Karpas-422 (cell line): ENCODE measurements at regions not wholly inside any gene's neighbourhood (a gene's known extent, or its start where the extent isn't known, plus 50 kb on each side); places are given as distances from the start of the nearest gene placed in this dataset.

Experiments used
- DNase-seq: peaks from one replicate; pipeline ENCODE4 v3.0.0-alpha.2; 2015
- H2AFZ ChIP-seq: fragments of 200-600 bp; sonication (generic); 2 replicates; pipeline ENCODE4 v1.6.1; 2014; ENCODE audit warnings: antibody characterized with exemption, low read length, mixed read lengths
- H3K27ac ChIP-seq: fragments of 200-600 bp; sonication (generic); 2 replicates; pipeline ENCODE4 v1.5.1; 2014; ENCODE audit warnings: mild to moderate bottlenecking, low read length, moderate library complexity
- H3K27me3 ChIP-seq: fragments of 200-600 bp; sonication (generic); 2 replicates; pipeline ENCODE4 v1.6.1; 2014; ENCODE audit warnings: low read length, mixed read lengths
- H3K36me3 ChIP-seq: fragments of 200-600 bp; sonication (generic); 2 replicates; pipeline ENCODE4 v1.6.1; 2014; ENCODE audit warnings: low read length, mixed read lengths; ENCODE audit not compliant: insufficient read depth
- H3K4me1 ChIP-seq: fragments of 200-600 bp; sonication (generic); 2 replicates; pipeline ENCODE4 v1.6.1; 2014; ENCODE audit warnings: mild to moderate bottlenecking, low read length, mixed read lengths
- H3K4me2 ChIP-seq: fragments of 200-600 bp; sonication (generic); 2 replicates; pipeline ENCODE4 v1.6.1; 2014; ENCODE audit warnings: low read length, low read depth, mild to moderate bottlenecking; ENCODE audit not compliant: poor library complexity, severe bottlenecking
- H3K4me3 ChIP-seq: fragments of 200-600 bp; sonication (generic); 2 replicates; pipeline ENCODE4 v1.5.1; 2014; ENCODE audit warnings: mild to moderate bottlenecking, antibody characterized with exemption, low read length, mixed read lengths
- H3K79me2 ChIP-seq: fragments of 200-600 bp; sonication (generic); 2 replicates; pipeline ENCODE4 v1.6.1; 2014; ENCODE audit warnings: mild to moderate bottlenecking, low read length, mixed read lengths
- H3K9ac ChIP-seq: fragments of 200-600 bp; sonication (generic); 2 replicates; pipeline ENCODE4 v1.6.0; 2014; ENCODE audit warnings: low read length
- H3K9me2 ChIP-seq: fragments of 200-600 bp; sonication (generic), shearing (Covaris generic); replicated peaks from 2 replicates; pipeline ENCODE4 v1.6.0; 2014; ENCODE audit warnings: mild to moderate bottlenecking, low read length, moderate library complexity; ENCODE audit not compliant: insufficient read depth
- H3K9me3 ChIP-seq: fragments of 300-700, 200-600 bp; sonication (generic); 2 replicates; pipeline ENCODE4 v1.6.1; 2014; ENCODE audit warnings: low read length, mixed read lengths
- H4K20me1 ChIP-seq: fragments of 200-600 bp; sonication (generic); 2 replicates; pipeline ENCODE4 v1.6.1; 2014; ENCODE audit warnings: mild to moderate bottlenecking, antibody characterized with exemption, low read length, low read depth; ENCODE audit not compliant: insufficient read depth

DNA sequence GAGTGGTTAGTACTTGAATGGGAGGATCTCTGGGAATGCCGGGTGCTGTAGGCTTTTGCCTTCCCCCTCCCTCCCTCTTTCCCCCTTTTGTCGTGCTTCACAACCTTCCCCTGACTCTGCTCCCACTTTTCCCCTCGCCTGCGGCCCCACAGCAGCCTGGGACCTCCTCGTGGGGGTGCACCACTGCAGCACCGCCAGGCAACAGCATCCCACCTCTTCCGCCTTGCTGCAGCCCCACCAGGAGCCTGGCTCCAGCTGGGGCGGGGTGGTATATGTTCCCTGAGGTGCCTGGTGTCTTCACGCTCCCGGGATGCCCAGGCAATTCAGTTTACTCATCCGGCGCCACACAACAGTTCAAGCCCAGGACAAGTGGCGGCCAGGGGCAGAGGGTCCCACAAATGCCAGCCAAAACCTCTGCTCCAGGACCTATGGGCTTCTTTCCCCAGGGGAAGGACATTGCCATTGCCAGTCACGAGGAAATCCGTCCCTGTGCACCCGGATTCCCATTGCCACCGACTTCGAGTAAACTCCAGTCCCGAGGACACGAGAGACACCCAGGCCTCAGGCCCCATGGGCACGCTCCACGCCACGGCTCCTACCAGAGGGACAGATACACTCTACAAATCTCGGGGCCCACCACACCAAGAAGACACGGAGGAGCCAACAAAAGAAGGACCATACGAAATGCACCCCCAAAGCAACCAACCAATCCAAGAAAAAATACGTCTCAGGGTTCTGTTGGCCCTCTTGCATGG lies 181.7 kb downstream of the ALG10 start:
- H3K4me3 ChIP-seq = no peak overlapping the region
- H3K9me3 ChIP-seq = no peaks in the 10 kb centered on the region; the same call in 1 of the 2 replicates
- H3K36me3 ChIP-seq = no peaks in the 10 kb centered on the region
- no peak overlapping the region for H3K27ac ChIP-seq
- H3K27me3 ChIP-seq = no peaks in the 10 kb centered on the region
- no peaks in the 10 kb centered on the region for H3K79me2 ChIP-seq
- no peak overlapping the region for H2AFZ ChIP-seq
- no peak for DNase-seq
- no peak overlapping the region for H3K9ac ChIP-seq
- H3K4me2 ChIP-seq = no peak overlapping the region
- H3K9me2 ChIP-seq = no peaks in the 10 kb centered on the region
- H3K4me1 ChIP-seq = no peaks in the 10 kb centered on the region
- no peaks in the 10 kb centered on the region for H4K20me1 ChIP-seq

DNA sequence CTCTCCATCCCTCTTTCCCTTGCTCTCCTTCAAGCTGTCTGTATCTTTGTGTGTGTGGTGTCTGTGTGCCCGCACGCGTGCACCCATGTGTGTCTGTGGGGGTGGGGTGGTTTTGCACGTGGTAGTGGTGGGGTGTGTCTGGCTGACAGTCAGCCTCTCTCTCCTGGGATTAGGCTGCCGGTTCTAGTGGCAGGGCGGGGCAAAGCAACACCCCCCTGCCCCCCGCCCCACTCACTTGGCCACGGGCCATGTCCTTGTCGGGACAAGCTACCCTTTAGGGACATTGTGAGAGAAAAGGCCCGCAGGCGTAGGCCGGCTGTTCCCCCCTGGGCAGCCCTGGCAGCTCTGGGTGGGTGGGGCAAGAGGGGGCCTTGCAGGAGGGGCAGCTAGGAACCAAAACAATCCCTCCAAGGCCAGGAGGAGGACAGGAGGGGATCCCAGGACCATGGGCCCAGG lies 182.6 kb downstream of the ALG10 start:
- no peaks in the 10 kb centered on the region for H3K9me2 ChIP-seq
- no peaks in the 10 kb centered on the region for H3K79me2 ChIP-seq
- H3K36me3 ChIP-seq = no peaks in the 10 kb centered on the region
- no peak overlapping the region for H2AFZ ChIP-seq
- H3K27me3 ChIP-seq = no peaks in the 10 kb centered on the region
- DNase-seq = no peak
- H3K9me3 ChIP-seq = no peaks in the 10 kb centered on the region; the same call in 1 of the 2 replicates
- no peaks in the 10 kb centered on the region for H4K20me1 ChIP-seq
- H3K27ac ChIP-seq = no peak overlapping the region
- no peak overlapping the region for H3K4me3 ChIP-seq
- no peak overlapping the region for H3K9ac ChIP-seq
- no peaks in the 10 kb centered on the region for H3K4me1 ChIP-seq
- no peak overlapping the region for H3K4me2 ChIP-seq

DNA sequence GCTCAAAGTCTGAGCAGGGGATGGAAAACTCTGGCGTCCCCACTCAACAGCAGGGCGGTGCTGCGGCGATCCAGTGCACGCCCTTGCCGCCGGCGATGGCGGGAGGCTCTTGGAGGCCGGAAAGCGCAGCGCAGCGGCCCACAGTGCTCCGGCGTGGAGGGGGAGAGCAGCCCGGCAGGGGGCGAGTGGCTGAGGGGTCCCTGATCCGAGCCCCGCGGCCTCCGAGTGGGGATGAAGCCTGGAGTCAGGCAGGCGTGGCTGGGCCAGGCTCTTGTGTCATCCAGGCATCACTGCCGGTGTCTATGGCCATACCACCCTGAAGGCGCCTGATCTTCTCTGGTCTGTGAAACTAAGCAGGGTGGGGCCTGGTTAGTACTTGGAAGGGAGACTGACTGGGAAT lies 183.1 kb downstream of the ALG10 start:
- no peaks in the 10 kb centered on the region for H3K27me3 ChIP-seq
- H3K9me3 ChIP-seq = no peaks in the 10 kb centered on the region; the same call in 1 of the 2 replicates
- no peak overlapping the region for H3K9ac ChIP-seq
- H3K27ac ChIP-seq = no peak overlapping the region
- H3K9me2 ChIP-seq = no peaks in the 10 kb centered on the region
- H3K79me2 ChIP-seq = no peaks in the 10 kb centered on the region
- DNase-seq = no peak
- H2AFZ ChIP-seq = no peak overlapping the region
- H3K4me2 ChIP-seq = no peak overlapping the region
- no peaks in the 10 kb centered on the region for H3K4me1 ChIP-seq
- no peaks in the 10 kb centered on the region for H3K36me3 ChIP-seq
- H4K20me1 ChIP-seq = no peaks in the 10 kb centered on the region
- H3K4me3 ChIP-seq = no peak overlapping the region

DNA sequence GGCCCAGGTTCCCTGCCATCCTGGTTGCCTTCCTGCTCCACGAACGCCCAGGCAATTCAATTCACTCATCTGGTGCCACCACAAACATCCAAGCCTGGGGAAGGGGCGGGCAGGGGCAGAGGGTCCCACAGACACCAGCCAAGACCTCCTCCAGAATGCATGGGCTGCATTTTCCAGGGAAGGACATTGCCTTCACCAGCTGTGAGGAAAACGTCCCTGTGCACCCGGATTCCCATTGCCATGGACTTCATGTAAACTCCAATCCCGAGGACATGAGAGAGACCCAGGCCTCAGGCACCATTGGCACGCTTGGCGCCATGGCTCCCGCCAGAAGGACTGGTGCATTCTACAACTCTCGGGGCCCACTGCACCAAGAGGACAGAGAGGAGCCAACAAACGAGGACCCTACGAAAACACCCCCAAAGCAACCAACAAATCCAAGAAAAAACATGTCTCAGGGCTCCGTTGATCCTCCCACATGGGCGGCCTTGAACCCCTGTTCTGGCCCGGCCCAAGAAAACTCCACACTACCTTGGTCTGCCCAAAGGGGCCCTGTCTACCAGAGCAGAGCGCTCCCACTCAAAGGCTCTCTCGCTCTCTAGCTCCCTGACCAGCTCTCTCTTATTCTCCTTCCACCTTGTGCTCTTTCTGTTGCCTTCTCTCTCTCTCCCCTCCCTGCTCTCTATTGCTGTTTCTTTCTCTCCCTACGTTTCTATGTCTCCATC lies 183.9 kb downstream of the ALG10 start:
- DNase-seq = no peak
- H3K9ac ChIP-seq = no peak overlapping the region
- no peaks in the 10 kb centered on the region for H3K36me3 ChIP-seq
- no peak overlapping the region for H3K27ac ChIP-seq
- no peaks in the 10 kb centered on the region for H3K9me2 ChIP-seq
- H4K20me1 ChIP-seq = no peaks in the 10 kb centered on the region
- H2AFZ ChIP-seq = no peak overlapping the region
- no peak overlapping the region for H3K4me3 ChIP-seq
- no peak overlapping the region for H3K4me2 ChIP-seq
- peaks cover 3% of the 10 kb centered on the region; the same call in 1 of the 2 replicates for H3K9me3 ChIP-seq
- no peaks in the 10 kb centered on the region for H3K79me2 ChIP-seq
- H3K27me3 ChIP-seq = no peaks in the 10 kb centered on the region
- no peaks in the 10 kb centered on the region for H3K4me1 ChIP-seq

DNA sequence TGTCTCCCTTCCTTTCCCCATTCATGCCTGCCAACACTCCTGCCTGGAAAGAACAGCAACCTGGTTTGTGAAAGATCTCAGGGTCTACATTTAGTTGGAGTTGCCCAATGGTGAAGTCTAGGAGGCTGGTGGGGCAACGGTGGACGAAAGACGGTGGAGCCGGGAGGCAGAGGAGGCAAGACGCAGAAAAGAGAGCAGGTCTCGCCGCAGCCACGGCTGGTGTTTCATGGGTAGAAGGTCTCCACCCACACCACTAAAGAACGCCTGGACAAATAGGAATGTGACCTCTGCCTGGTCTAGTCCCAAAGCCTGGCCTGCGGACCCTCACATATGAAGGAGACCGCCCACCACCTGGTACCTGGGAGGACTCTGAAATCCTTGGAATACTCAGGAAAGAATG lies 185.6 kb downstream of the ALG10 start:
- no peaks in the 10 kb centered on the region for H4K20me1 ChIP-seq
- H3K79me2 ChIP-seq = no peaks in the 10 kb centered on the region
- no peaks in the 10 kb centered on the region for H3K9me2 ChIP-seq
- DNase-seq = no peak
- peaks cover 3% of the 10 kb centered on the region; the same call in 1 of the 2 replicates for H3K9me3 ChIP-seq
- H3K4me1 ChIP-seq = no peaks in the 10 kb centered on the region
- no peak overlapping the region for H3K4me3 ChIP-seq
- H3K4me2 ChIP-seq = no peak overlapping the region
- no peaks in the 10 kb centered on the region for H3K36me3 ChIP-seq
- no peaks in the 10 kb centered on the region for H3K27me3 ChIP-seq
- H3K9ac ChIP-seq = no peak overlapping the region
- no peak overlapping the region for H3K27ac ChIP-seq
- H2AFZ ChIP-seq = no peak overlapping the region

DNA sequence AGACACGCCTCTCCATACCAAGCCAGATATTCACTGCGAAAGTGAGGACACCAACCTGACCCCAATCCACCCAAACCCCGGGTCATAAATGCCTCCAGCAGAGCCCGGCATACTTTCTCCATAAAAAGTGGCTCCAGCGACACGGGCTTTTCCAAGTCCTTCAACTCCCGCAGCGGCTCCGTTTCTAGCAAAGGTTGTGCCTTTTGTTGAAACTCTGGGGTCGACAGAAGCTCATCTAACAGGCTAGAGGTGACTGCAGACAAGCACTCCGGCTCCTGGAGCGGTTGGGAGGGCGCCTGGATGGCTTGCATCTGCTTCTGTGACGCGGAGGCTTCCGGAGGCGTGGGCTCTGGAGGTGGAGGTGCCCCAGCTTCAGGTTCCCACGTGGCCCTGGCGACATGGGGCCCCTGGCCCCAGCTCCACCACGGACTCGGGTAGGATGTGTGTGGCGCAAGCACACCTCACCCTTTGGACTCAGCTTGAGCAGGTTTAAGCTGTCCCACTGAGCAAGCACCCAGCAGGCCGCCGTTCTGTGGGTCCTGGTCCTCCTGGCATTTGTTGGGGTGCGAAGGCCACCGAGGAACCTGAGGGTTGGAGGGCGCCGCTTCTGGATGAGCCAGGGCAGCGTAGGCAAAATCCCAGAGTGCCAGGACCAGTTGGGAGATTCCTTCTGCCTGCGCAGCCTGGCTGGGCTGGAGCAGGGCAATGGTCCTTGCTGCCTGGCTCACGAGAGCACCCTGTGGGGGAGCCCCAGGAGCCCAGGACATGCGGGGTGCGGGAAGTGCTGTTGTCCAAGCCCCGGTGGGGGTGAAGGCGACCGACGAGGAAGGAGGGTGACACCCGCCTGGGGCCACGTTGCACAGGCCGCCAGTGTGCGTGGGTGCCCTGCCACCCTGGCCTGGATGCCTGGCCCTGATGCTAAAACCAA lies 186.3 kb downstream of the ALG10 start:
- no peak for DNase-seq

DNA sequence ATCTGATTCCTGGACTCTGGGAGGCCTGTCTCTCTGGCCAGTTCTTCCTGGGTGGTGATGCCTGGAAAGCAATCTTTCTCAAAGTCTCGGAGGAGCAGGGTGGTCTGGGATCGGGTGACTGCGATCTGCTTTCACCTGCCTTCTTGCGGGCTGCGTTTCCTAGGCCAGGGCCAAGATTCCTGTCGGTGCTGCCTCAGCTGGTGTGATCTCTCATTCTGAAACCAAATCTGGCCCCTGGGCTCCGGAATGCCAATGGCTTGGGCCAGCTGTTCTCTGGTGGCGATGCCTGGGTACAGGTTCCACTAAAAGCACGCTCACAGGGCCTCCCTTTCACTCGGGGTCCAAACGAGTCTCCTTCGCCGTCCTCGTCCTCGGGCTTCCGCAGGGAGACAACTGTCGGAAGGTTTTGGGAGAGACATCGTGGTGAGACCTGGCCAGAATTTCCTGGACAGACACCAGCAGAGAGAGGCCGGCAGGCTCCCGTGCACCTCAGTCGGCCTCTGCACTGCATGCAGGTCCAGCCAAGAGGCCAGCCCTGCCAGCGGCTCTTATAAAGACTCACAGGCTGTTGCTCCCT lies 187.1 kb downstream of the ALG10 start:
- Histone ChIP-seq H3K36me3 (no peaks in the 10 kb centered on the region), H3K79me2 (no peaks in the 10 kb centered on the region), H3K9me3 (peaks cover 3% of the 10 kb centered on the region; the same call in 1 of the 2 replicates), H3K4me3 (no peak overlapping the region), H3K27me3 (no peaks in the 10 kb centered on the region), H2AFZ (no peak overlapping the region), H3K4me1 (no peaks in the 10 kb centered on the region), H3K4me2 (no peak overlapping the region), H3K9me2 (no peaks in the 10 kb centered on the region), H3K27ac (no peak overlapping the region), H4K20me1 (no peaks in the 10 kb centered on the region), H3K9ac (no peak overlapping the region)
- DNase-seq = no peak

More for the DNA sequence above, 186.3 kb downstream of the ALG10 start:
- no peaks in the 10 kb centered on the region for H4K20me1 ChIP-seq
- H3K4me3 ChIP-seq = no peak overlapping the region
- H3K4me1 ChIP-seq = no peaks in the 10 kb centered on the region
- H3K4me2 ChIP-seq = no peak overlapping the region
- no peaks in the 10 kb centered on the region for H3K9me2 ChIP-seq
- H2AFZ ChIP-seq = no peak overlapping the region
- H3K27me3 ChIP-seq = no peaks in the 10 kb centered on the region
- H3K36me3 ChIP-seq = no peaks in the 10 kb centered on the region
- no peak overlapping the region for H3K9ac ChIP-seq
- H3K27ac ChIP-seq = no peak overlapping the region
- no peaks in the 10 kb centered on the region for H3K79me2 ChIP-seq
- H3K9me3 ChIP-seq = peaks cover 3% of the 10 kb centered on the region; the same call in 1 of the 2 replicates
